Neural cell (in vitro differentiated cells): ENCODE measurements at regions not wholly inside any gene's neighbourhood (a gene's known extent, or its start where the extent isn't known, plus 50 kb on each side); places are given as distances from the start of the nearest gene placed in this dataset.

Source experiments
- H2AFZ ChIP-seq: fragments of 200-600, 300-800 bp; sonication (generic), shearing (Covaris generic); 2 replicates; pipeline ENCODE4 v1.6.0; 2014; ENCODE audit warnings: low read depth, mild to moderate bottlenecking, antibody characterized with exemption, low read length, moderate library complexity
- H3F3A ChIP-seq: fragments of 200-600 bp; shearing (Covaris generic); 2 replicates; pipeline ENCODE4 v1.6.1; 2016; ENCODE audit warnings: mild to moderate bottlenecking, moderate library complexity, mixed read lengths, antibody characterized with exemption, low read length; ENCODE audit not compliant: insufficient read depth, poor library complexity, severe bottlenecking
- H3K27ac ChIP-seq: fragments of 200-600, 300-800 bp; sonication (generic), shearing (Covaris generic); 2 replicates; pipeline ENCODE4 v1.5.1; 2014; ENCODE audit warnings: mild to moderate bottlenecking, low read length, moderate library complexity
- H3K27me3 ChIP-seq: fragments of 300-800, 200-600 bp; sonication (generic), shearing (Covaris generic); 2 replicates; pipeline ENCODE4 v1.6.0; 2014; ENCODE audit warnings: mild to moderate bottlenecking, low read depth, low read length, moderate library complexity; ENCODE audit not compliant: insufficient read depth
- H3K36me3 ChIP-seq: fragments of 300-800, 200-600 bp; sonication (generic), shearing (Covaris generic); 2 replicates; pipeline ENCODE4 v1.5.1; 2014; ENCODE audit warnings: mild to moderate bottlenecking, antibody characterized with exemption, low read length, moderate library complexity; ENCODE audit not compliant: insufficient read depth
- H3K4me2 ChIP-seq: fragments of 300-800, 200-600 bp; sonication (generic), shearing (Covaris generic); 2 replicates; pipeline ENCODE4 v1.6.0; 2014; ENCODE audit warnings: mild to moderate bottlenecking, low read length
- H3K4me3 ChIP-seq: fragments of 300-800, 200-600 bp; sonication (generic), shearing (Covaris generic); 2 replicates; pipeline ENCODE4 v1.5.1; 2014; ENCODE audit warnings: mild to moderate bottlenecking, low read length, moderate library complexity
- H3K79me2 ChIP-seq: fragments of 200-600 bp; shearing (Covaris generic); replicated peaks from 2 replicates; pipeline ENCODE4 v1.6.0; 2014; ENCODE audit warnings: mild to moderate bottlenecking, low read length, moderate library complexity; ENCODE audit not compliant: insufficient read depth
- H3K9ac ChIP-seq: fragments of 300-800, 200-600 bp; sonication (generic), shearing (Covaris generic); 2 replicates; pipeline ENCODE4 v1.6.1; 2016; ENCODE audit warnings: mild to moderate bottlenecking, low read length, mixed read lengths
- H3K9me2 ChIP-seq: fragments of 200-600 bp; shearing (Covaris generic); 2 replicates; pipeline ENCODE4 v1.6.1; 2016; ENCODE audit warnings: mild to moderate bottlenecking, low read length, mixed read lengths; ENCODE audit not compliant: insufficient read depth
- H3K9me3 ChIP-seq: fragments of 200-600, 300-800 bp; sonication (generic), shearing (Covaris generic); 2 replicates; pipeline ENCODE4 v1.6.1; 2016; ENCODE audit warnings: mild to moderate bottlenecking, mixed run types, low read length, moderate library complexity, mixed read lengths
- H4K20me1 ChIP-seq: fragments of 200-600 bp; shearing (Covaris generic); 2 replicates; pipeline ENCODE4 v1.6.1; 2016; ENCODE audit warnings: mild to moderate bottlenecking, mixed run types; ENCODE audit not compliant: insufficient read depth
- CTCF ChIP-seq: fragments of 450-650 bp; IDR thresholded peaks from 2 replicates; pipeline ENCODE4 v1.5.1; 2014; ENCODE audit warnings: antibody characterized with exemption, mild to moderate bottlenecking, moderate library complexity; ENCODE audit not compliant: poor library complexity, severe bottlenecking
- EP300 ChIP-seq: fragments of 450-650 bp; conservative IDR thresholded peaks from 2 replicates; pipeline ENCODE4 v1.6.1; 2014; ENCODE audit warnings: antibody characterized with exemption, mild to moderate bottlenecking, moderate library complexity; ENCODE audit not compliant: poor library complexity, severe bottlenecking
- EZH2 ChIP-seq: fragments of 200-600, 300-800 bp; shearing (Covaris generic), sonication (generic); IDR thresholded peaks from 2 replicates; pipeline ENCODE4 v1.6.1; 2014; ENCODE audit warnings: antibody characterized with exemption, low read length, borderline replicate concordance, mild to moderate bottlenecking; ENCODE audit not compliant: insufficient read depth, poor library complexity, severe bottlenecking
- MXI1 ChIP-seq: fragments of 450-650 bp; conservative IDR thresholded peaks from 2 replicates; pipeline ENCODE4 v1.6.1; 2014; ENCODE audit warnings: antibody characterized with exemption, mild to moderate bottlenecking; ENCODE audit not compliant: poor library complexity, severe bottlenecking
- POLR2AphosphoS5 ChIP-seq: IDR thresholded peaks from 2 replicates; pipeline ENCODE4 v1.6.1; 2012
- RAD21 ChIP-seq: fragments of 450-650 bp; conservative IDR thresholded peaks from 2 replicates; pipeline ENCODE4 v1.6.1; 2014; ENCODE audit warnings: antibody characterized with exemption, mild to moderate bottlenecking, moderate library complexity
- REST ChIP-seq: IDR thresholded peaks from 2 replicates; pipeline ENCODE4 v1.6.1; 2012; ENCODE audit warnings: borderline replicate concordance
- SMC3 ChIP-seq: fragments of 450-650 bp; conservative IDR thresholded peaks from 2 replicates; pipeline ENCODE4 v1.6.1; 2014; ENCODE audit warnings: antibody characterized with exemption, mild to moderate bottlenecking, moderate library complexity; ENCODE audit not compliant: poor library complexity
- TAF1 ChIP-seq: IDR thresholded peaks from 2 replicates; pipeline ENCODE4 v1.6.1; 2012; ENCODE audit warnings: low read depth

- Histone ChIP-seq H3K4me3 (no peak overlapping the region), H3K27ac (no peak overlapping the region), H3K36me3 (peaks cover 5% of the 10 kb centered on the region), H3K4me2 (no peak overlapping the region), H2AFZ (no peak overlapping the region), H4K20me1 (peaks cover 11% of the 10 kb centered on the region), H3K27me3 (no peaks in the 10 kb centered on the region), H3K9ac (no peak overlapping the region), H3K9me2 (no peaks in the 10 kb centered on the region), H3K79me2 (peaks cover 99% of the 10 kb centered on the region), H3K9me3 (no peaks in the 10 kb centered on the region), H3F3A (no peaks in the 10 kb centered on the region)
- TF ChIP-seq EZH2 (no peak), SMC3 (no peak), RAD21 (no peak), REST (no peak), TAF1 (no peak), MXI1 (no peak), CTCF (no peak), POLR2AphosphoS5 (no peak), EP300 (no peak)
Measured at GRCh38 chr3:72395776-72396311, 452.4 kb downstream of the SHQ1 start.

- Histone ChIP-seq H3K9ac (no peak overlapping the region), H3K36me3 (peaks cover 5% of the 10 kb centered on the region), H3F3A (no peaks in the 10 kb centered on the region), H2AFZ (no peak overlapping the region), H3K79me2 (peaks cover 98% of the 10 kb centered on the region), H3K4me2 (no peak overlapping the region), H3K4me3 (no peak overlapping the region), H3K9me3 (no peaks in the 10 kb centered on the region), H3K27ac (no peak overlapping the region), H4K20me1 (peaks cover 11% of the 10 kb centered on the region), H3K9me2 (no peaks in the 10 kb centered on the region), H3K27me3 (no peaks in the 10 kb centered on the region)
- TF ChIP-seq RAD21 = no peak
- TF ChIP-seq MXI1 = no peak
- TF ChIP-seq TAF1 = no peak
- no peak for TF ChIP-seq POLR2AphosphoS5
- TF ChIP-seq EP300 = no peak
- TF ChIP-seq CTCF = no peak
- TF ChIP-seq REST = no peak
- TF ChIP-seq EZH2 = no peak
- no peak for TF ChIP-seq SMC3
Measured at GRCh38 chr3:72393455-72393854, 454.8 kb downstream of the SHQ1 start.
